ENCODE measurements at regions not wholly inside any gene's neighbourhood (a gene's known extent, or its start where the extent isn't known, plus 50 kb on each side); places are given as distances from the start of the nearest gene placed in this dataset.

DNA sequence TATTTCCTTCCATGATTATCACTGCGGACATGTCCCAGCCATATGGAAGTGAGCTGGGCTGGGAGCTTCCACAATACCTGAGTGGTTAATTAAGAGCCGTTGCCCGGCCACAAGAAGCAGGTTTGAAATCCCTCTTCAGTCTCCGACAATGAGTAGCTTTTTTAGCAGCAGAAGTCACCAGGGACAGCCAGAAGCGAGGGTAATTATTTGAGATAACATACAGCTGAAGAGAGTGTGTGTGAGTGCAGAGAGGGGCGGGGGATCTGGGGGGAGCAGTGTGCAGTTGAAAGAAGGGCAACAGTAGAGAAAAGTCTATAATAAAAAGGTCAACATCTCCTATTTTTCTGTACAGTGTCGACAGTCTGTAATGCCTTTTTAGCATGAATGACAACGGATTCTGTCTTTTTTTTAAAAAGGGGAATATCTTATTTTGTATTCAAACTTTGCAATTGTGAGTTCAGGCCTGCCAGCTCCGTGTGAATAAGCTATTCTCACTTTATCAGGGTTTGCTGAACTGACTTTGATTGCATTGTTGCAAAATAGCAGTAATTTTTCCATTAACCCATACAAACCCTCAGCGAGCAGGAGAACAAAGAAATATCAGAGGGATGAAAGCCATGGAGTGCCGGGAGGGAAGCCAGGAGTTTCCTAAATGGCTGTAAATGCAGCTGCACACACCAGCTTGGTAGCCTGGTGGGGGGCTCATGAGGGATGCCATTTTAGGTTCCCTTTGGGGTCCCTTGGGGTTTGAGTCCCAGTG is 220.3 kb upstream of the IRX3 start:
- no peak for DNase-seq

DNA sequence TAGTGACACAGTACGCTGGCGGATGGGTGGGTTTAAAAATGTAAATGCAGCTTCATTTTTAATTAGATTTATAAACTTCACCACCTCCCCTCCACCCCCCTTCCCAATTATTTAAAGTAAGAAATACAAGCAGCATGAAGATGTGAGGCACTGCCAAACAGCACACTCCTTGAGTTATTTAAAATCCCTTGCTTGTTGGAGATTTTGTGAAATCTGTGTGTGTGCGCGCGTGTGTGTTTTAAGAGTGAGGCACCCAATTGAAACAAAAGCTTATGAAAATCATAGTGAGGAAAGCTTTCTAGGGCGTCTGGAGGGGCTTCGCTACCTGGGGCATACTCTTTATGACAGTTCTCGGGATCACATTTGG is 219.6 kb upstream of the IRX3 start:
- no peak for DNase-seq

DNA sequence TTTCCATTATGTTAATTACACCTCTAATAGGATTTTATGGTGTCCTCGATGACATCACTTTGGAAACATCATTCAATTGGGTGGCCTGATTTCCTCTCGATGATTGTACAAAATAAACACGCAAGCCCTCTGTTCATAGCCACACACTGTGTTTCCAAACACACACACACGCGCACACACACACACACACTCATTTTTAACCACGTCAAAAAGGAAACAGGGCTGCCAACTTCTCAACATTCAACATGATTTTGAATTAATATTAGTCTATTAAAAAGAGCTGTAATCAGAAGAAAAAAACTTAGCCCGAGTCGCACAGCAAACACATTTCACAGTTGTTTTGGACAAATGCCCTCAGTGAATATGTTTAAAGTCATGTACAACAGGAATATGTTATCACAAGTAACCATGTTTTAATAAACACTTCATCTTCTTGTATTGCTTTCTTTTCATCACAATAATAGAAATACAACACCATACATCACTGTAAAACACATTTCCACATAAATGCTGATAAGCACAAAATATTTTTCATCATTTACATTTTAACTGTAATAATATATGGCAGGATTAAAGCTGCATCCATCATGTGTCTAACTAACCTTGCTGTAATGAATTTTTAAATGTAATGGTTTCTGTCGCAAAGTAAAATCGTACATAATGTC is 219.1 kb upstream of the IRX3 start:
- DNase-seq, result no peak

DNA sequence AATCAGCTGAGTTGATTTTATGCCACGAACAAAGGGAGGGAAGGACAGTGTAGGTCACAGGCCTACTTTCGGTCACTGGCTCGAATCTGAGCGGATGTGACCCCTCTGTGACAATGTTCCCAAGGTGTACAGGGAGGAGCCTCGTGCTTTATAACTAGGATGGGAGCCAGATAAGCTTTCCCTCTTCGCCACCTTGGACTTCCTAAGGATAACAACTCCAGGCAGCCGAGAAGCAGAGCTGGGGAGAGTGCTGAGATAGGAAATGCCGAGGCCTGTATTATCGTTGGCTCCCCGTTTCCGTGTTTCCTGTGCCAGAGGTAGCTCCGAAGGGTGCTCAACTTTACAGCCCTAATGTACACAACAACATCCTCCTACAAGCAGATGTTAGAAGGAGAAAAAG is 217.8 kb upstream of the IRX3 start:
- DNase-seq, result no peak

DNA sequence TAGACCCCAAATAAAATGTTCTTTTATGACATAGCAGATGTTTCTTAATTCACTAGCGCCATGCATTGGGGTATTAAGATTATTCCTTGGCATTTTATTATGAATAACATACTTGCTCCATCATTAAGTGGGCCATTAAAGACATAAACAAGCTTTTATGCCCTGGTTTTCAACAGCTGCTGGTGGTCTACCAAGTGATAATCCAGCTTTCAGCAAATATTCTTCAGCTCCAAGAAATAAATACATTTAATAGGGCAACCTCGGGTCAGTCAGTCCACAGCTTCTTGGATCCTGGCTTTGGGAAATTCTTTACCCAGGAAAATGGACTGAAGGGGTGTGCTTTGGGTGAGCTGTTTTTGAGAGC is 217.3 kb upstream of the IRX3 start:
- DNase-seq, result no peak

DNA sequence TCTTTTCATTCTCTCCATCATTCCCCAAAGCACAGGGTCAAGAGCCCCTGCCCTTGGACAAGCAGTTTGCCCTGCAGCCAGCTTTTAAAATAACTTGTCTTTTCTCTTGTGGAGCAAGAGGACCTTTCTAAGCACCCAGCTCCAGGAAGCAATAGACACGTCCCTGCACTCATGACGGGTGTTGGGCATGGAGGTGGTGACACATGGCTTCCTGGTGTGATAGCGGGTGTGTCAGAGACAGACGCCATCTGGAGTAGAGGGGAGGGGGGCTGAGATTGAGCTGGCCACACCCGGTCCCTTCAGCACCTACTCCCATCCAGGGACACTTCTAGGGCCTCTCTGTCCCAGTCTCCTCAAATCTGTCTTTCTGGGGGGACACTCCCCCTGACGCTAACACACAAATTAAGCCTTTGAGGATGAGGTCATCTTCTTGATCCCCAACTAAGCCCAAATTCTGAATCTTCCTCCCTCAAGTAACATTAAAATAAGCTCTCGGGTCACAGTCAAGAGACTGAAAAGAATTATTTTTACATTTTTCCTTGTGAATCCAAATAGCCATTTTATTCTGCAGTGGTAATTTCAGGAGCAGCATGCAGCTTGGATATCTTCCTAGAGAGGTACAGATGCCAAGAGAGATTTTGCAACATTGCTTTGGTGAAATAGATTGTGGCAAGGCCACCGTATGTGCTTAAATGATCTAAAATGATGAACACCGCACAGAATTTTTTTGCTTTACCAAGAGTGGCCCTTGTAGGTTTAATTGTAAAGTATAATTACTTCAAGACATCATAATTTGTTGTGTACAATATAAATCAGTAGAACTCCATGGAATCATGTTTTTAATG is 216.6 kb upstream of the IRX3 start:
- no peak for DNase-seq

DNA sequence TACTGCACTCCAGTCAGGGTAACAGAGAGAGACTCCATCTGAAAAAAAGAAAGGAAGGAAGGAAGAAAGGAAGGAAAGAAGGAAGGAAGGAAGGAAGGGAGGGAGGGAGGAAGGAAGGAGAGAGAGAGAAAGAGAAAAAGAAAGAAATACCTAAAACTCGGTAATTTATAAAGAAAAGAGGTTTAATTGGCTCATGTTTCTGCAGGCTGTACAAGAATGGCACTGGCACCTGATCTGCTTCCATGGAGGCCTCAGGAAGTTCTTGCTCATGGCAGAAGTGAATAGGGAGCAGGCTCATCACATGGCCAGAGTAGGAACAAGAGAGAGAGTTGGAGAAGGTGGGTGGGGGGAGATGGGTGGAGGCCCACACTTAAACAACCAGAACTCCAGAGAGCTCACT is 215.2 kb upstream of the IRX3 start:
- DNase-seq, result no peak

DNA sequence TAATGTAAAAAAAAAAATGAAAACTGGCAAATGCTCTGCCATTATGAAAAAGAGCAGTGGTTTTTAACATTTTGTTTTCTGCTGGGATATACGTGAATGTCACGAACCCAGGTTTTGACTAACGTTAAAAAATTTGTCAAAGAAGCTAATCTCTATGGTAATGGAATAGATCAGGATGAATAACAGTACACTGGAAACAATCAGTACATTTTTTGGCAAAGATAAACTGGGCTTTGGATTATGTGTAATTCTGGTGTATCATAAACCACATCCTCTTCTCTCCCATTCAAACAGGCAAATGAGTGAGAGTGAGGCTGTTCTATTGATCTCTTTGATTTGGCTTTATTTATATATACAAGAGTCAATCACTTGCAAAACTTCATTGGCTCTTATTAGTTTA is 207.0 kb upstream of the IRX3 start:
- no peak for DNase-seq

DNA sequence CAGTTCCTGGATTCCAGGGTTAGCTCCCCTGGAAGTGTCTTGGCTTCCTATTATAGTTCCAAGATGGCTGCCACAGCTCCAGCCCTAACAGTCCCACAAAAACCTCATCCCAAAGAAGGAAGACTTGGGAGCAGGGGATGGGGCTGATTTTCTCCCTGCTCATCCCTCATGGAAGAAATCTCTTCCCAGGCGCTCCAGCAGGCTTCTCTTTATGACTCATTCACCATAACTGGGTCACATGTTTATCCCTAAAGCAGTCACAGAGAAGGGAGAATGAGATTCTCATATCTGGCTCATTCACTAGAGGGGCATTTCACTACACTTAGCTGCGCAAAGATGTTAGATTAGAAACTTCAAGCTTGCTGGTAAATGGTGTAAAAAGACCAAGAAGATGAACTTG is 206.5 kb upstream of the IRX3 start:
- DNase-seq, result no peak

DNA sequence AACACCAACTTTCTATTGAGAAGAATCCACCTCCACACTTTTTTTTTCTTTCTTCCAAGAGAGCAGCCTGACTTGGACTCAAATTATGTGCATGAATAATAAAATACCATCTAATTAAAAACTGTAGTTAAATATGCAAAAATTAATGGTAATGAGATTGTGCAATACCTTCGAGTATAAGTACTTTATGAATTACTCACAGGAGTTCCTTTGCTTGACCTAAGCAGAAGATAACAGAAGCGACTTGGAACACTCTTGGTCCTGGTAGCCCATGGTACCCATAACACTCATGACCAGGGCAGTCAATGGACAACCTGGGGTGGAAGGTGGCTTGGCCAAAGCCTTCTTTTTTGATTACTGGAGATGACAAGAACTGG is 203.5 kb upstream of the IRX3 start:
- DNase-seq, result no peak

DNA sequence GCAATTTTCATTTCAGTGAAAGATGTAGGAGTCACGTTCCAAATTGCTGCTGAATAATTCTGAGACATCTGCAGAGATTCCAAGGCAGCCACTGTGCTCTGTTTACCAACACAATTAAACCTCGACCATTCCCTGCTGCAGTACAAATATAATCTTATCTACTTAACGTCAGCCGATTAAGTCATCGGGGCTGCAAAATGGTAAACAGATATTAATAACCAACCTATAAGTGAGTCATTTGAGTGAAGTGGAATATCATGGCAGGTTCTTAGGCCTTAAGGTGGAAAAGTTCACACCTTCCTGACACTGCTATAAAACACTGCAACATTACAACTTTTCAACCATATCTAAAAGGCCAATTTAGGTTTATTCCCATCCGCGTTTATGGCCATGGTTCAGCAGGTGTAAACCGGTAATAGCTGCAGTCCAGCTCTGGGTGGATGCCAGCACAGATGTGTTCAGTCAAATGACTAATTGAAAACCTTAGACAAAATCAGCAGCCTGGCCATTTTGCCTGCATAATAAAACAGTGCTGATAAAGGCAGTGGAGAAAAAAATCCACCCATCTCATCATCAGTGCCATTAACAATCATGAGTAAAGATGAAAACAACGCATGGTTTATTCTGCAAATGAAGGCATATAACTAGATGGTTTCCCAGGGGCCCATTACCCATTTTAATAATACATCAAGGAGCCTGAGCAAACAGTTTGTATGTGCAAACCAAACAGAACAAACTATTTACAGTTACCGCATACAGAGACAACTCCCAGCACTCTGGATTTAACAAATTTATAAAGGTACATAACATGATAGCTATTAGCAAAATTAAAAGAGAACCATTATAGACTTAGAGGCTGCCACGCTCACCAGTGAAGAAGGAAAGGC is 202.9 kb upstream of the IRX3 start:
- DNase-seq, result no peak

DNA sequence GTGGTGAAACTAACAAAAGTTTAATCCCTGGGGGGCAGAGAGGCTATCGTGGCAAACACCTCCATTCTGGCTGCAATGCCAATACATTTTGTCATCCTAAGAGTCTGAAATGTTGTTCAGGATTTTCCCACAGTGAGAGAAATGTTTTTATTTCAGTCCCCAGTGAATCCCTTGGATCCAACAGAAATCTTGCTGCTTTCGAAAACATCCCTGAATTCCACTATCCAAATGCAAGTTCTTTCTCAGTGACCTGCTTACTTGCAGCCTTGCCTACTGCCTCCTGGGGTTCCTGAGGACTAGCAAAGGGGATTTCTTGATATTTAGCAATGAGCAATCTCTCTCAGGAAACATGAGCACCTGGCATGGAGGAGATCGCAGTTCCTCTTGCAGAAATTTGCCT is 202.1 kb upstream of the IRX3 start:
- DNase-seq, result no peak

DNA sequence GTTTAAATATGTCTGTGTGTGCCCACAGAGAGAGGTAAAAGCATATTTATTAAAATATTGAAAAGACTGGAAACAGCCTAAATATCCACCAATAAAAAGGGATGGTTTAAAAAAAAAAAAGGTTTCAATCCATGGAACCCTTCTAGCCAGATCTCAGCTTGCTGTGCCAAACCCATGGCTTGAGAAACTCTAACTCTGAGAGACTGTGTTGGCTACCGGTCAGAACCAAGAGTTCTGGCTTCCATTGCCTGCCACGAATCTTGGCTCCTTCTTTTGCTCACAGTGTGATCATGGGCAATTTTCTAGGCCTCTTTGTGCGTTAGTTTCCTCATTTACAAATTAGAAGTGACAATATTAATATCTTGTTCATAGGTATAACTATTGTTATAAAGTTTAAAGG is 201.3 kb upstream of the IRX3 start:
- DNase-seq, result no peak

DNA sequence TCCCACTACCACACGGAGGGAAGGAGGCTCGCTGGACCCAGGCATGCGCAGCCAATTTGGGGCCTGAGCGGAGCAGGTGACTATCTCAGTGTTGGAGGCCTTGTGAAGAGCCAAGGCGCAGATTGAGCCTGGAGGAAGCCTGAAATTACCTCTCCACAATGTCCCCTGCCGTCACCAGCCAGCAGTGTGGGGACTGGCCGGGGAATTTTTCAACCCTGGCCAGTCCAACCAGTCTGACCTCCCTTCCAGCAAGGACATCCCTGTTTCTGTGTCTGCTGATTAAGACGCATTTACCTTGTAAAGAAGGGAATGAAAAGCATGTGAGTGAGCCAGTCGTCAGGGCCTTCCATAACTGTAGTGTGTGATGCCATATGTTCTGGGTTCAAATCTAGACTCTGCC is 198.1 kb upstream of the IRX3 start:
- no peak for DNase-seq

DNA sequence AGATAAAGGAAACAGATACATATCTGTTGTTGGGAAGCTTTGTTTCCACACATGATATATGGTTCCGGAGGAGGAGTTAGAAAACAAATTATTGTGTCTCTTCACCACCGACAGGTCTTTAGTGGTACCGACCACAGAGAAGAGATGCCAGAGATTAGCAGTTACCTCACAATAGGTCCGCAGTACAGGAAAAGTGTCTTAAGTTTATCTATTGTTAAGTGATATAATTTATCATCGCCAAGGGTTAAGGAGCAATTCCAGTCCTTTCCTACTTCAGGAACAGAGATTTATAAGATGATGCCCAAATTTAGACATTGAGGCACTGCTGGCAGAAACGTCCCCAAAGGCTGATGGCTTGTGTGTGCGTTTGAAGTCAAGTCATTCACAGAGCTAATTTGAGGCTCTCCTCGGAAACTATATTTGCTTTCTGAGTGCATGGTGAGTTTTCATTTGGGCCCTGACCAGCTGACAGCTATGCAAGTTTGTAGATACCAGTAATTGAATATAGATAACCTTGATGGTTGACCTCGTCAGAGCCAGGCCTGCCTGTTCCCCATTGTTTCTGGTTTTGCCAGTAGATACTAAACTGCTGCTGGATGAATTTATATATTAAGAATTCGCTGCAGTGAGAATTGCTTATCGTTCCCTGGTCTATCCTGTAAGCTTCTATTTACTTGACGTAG is 196.4 kb upstream of the IRX3 start:
- no peak for DNase-seq

DNA sequence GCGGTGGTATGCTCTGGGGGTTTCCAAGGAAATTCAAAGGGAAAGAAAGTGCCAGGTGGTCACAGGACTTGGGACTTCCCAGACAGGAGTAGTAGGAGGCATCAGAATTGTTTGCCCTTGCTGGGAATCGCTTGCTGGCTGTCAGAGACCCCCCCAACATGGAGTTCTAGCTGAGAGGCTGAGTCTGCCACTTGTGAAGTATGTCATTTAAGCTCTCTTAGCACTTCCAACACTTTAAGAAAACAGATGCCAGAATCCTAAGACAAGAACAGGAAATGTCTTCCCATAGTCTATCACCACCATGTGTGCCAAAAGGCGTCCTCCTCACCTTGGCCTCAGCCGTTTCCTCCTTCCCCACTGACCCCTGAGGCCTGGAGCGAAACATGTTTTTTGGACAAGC is 193.8 kb upstream of the IRX3 start:
- no peak for DNase-seq

DNA sequence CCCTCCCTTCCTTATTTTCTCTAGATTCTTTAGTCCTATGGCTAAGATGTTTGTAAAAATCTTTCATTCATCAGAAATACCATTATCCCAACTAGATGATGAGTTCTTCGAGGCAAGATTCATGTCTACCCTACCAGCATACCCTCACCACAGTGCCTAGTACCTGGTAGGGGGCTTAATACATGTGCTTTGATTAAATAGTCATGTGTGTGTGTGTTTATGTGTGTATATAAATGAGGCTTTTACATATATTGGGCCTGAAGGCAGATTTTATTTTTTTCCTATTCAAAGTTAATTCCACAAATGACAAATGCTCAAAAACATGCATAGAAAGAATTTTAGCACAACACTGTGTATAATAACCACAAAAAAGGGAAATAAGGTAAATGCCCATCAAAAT is 193.0 kb upstream of the IRX3 start:
- DNase-seq, result no peak

DNA sequence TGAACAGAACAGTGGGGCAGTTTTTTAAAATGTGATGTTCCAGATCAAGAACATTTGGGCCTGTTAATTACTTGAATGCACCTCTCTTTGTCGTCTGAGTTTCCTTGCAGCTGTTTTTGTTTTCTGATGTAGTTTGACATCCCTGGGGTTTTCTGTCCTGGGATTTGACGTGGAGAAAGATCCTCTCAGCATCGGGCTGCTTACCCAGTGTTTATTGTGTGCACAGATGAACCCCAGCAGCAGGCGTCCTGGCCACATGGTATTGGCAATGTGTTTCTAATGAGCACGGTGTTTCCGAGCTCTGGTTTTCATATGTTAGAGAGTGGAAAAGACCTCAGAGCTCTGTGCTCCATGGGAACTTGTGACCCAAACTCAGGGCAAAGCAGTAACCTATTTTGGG is 191.1 kb upstream of the IRX3 start:
- no peak for DNase-seq

DNA sequence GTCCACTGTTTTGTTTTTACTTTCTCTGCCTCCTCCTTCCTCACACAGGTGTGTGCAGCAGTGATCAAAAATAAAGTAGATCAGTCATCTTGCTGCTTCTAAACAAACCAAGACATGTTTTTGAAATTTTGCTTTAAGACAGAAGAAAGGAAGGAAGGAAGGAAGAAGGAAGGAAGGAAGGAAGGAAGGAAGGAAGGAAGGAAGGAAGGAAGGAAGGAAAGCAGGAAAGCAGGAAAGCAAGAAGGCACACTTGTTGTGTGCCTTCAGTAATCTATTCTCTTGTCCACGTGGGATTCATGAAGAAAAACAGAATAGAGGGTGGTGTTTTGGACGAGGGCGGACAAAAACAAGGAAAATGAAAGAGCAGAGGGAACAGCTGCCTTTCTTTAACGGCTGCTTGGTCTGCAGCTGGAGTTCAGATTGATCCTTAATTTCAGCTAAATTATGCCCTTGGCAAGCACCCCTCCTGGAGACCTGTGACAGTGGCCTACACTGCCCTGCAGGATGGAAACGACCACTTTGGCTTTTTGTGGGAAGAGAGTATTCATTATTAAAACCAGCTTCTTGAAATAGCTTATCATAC is 188.5 kb upstream of the IRX3 start:
- DNase-seq, result no peak

DNA sequence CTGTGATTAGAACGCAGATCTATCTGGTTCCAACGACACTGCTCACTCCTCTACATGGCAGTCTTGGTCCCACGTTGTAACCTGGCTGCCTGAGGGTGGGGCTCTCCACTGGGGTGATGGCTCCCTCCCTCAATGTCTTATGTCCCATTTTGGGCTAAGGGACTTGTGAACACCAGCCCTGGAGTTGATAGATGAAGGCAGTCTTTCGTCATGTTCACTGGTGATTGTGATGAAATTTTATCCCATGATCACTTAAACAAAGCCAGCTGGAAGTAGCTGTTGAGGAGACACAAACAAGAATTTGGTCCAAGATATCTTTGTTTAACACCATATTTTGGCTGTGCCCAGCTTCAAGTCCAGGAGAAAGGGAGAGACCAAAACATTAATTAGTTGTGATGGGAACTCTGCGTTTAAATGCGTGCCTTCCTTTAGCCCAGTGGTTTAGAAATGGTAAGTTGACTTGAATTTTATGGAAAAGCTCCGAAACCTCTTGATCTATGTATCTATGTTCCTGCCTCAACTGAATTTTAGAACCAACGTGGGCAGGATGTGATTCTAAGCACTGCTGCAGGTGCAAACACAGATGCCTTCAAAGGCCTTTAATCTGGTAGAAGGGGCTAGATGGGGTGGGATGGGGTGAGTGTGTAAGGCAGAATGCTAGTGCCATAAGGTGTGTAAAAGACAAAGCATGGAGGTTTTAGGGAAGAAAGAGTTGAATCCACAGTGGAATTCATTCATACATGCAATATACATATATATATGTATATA is 186.8 kb upstream of the IRX3 start:
- no peak for DNase-seq

DNA sequence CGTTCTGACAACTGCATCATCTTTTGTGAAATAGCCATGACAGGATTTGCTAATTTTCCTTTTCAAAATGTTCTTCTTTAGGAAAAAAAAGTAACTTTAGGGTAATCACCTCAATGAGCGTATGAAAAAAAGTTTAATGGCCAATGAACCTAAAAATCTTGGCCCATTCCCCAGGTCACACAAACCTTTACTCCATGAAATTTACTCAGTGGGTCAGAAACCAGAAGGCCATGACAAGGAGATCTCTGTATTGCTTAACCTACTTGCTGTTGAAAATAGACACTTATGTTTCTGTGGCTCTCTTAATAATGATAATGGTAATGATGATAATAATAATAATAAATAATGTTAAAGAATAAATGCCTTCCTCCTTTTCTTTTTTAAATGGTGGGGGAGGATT is 180.8 kb upstream of the IRX3 start:
- DNase-seq, result no peak

Data from SW 1271 (cell line).